Thyroid gland (tissue), 4 donors: ENCODE measurements at regions not wholly inside any gene's neighbourhood (a gene's known extent, or its start where the extent isn't known, plus 50 kb on each side); places are given as distances from the start of the nearest gene placed in this dataset.

Source experiments
- DNase-seq, 2 donors: peaks; one replicate each; pipeline ENCODE4 v3.0.0-alpha.2; 2019
- H3K27ac ChIP-seq, 3 donors: fragments of 200-600 bp; sonication (generic); 1 replicate in 2 of 3; 2 replicates in 1 of 3; pipeline ENCODE4 v1.5.1; 2016 to 2019; ENCODE audit warnings: mild to moderate bottlenecking in 1 of 3, moderate library complexity in 1 of 3
- H3K27me3 ChIP-seq: fragments of 200-600 bp; sonication (generic); one replicate; pipeline ENCODE4 v1.5.1; 2019
- H3K36me3 ChIP-seq, 2 donors: fragments of 200-600 bp; sonication (generic); one replicate each; pipeline ENCODE4 v1.5.1; 2016 to 2019
- H3K4me1 ChIP-seq, 2 donors: fragments of 200-600 bp; sonication (generic); one replicate each; pipeline ENCODE4 v1.5.1; 2017 to 2019
- H3K4me3 ChIP-seq, 3 donors: fragments of 200-600 bp; sonication (generic); replicated peaks in 1 of 3; 1 replicate in 2 of 3; 2 replicates in 1 of 3; pipeline ENCODE4 v1.5.1; 2016; ENCODE audit warnings: mild to moderate bottlenecking in 1 of 3
- H3K9me3 ChIP-seq: fragments of 200-600 bp; sonication (generic); one replicate; pipeline ENCODE4 v1.5.1; 2017
- POLR2A ChIP-seq, 2 donors: fragments of 450-650 bp; IDR thresholded peaks; one replicate each; pipeline ENCODE4 v1.6.1; 2017; ENCODE audit warnings: antibody characterized with exemption in 2 of 2, mild to moderate bottlenecking in 2 of 2, moderate library complexity in 1 of 2
- WGBS, 2 donors: methylation state at CpG; one replicate each; pipeline ENCODE4 v1.1.5; 2017; 5-methylcytosine and 5-hydroxymethylcytosine counted together
- intact Hi-C: fragments of 100-400 bp; cut with DNase I; formaldehyde crosslinking; loops from one replicate; pipeline ENCODE4 v1.15.1; 2023
- TF ChIP-seq, protein P1 (sequence below), 6 experiments: fragments of 200-600 bp in 3 of 6; fragments of 450-650 bp in 3 of 6; sonication (generic) in 3 of 6; IDR thresholded peaks; one replicate each; pipeline ENCODE4 v1.5.1; 2016 to 2019; ENCODE audit warnings: antibody characterized with exemption in 6 of 6, mild to moderate bottlenecking in 2 of 6, inconsistent platforms in 1 of 6, moderate library complexity in 1 of 6

DNA sequence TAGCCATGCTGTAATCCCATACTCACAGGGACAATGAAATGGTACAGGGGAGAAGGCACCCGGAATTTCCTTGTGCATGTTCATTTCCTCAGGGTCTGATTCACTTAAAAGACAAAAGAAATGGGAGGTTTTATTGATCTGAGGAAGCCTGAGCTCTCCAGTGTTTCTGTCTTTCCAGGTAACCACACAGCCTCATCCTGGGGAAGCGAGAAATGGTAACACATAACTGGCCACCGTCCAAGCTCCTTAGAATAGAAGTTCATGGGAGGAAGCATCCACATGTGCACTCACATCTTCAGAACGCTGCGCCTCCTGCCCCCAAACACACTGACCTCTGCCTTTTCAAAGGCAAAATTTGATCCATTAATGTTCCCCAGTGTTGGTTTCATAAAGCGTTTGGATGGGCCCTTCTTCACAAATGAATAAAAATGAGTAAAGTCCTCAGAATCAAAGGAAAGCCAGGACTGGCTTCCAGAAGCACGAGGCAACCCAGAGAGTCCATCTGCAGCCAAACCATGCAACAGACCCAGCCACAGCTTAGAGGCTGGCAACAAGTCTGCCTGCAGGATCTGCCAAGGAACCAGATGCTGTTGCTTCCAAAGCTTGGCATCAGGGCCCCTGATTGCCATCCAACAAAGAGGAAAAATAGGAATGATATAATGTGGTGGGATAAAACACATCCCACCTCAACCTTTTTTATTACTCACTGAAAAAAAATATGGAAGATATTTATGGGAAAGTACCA is 120.3 kb downstream of the ZBTB18 start:
- Histone ChIP-seq H3K4me3 (no peak overlapping the region), H3K27ac (no peak overlapping the region), H3K27me3 (no peaks in the 10 kb centered on the region), H3K4me1 (no peaks in the 10 kb centered on the region), H3K36me3 (no peaks in the 10 kb centered on the region), H3K9me3 (no peaks in the 10 kb centered on the region)
- DNase-seq, result no peak
- 73 to 74% methylated on average over 7 of the region's 7 CpGs for WGBS, 2 donors
- intact Hi-C loops, result no loop called here
- no peak for TF ChIP-seq POLR2A (IDR thresholded peaks at IDR 0.05)
- TF ChIP-seq, protein P1, sequence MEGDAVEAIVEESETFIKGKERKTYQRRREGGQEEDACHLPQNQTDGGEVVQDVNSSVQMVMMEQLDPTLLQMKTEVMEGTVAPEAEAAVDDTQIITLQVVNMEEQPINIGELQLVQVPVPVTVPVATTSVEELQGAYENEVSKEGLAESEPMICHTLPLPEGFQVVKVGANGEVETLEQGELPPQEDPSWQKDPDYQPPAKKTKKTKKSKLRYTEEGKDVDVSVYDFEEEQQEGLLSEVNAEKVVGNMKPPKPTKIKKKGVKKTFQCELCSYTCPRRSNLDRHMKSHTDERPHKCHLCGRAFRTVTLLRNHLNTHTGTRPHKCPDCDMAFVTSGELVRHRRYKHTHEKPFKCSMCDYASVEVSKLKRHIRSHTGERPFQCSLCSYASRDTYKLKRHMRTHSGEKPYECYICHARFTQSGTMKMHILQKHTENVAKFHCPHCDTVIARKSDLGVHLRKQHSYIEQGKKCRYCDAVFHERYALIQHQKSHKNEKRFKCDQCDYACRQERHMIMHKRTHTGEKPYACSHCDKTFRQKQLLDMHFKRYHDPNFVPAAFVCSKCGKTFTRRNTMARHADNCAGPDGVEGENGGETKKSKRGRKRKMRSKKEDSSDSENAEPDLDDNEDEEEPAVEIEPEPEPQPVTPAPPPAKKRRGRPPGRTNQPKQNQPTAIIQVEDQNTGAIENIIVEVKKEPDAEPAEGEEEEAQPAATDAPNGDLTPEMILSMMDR (IDR thresholded peaks at IDR 0.05), result no peak

- Histone ChIP-seq H3K36me3 (no peaks in the 10 kb centered on the region), H3K4me1 (no peaks in the 10 kb centered on the region), H3K9me3 (no peaks in the 10 kb centered on the region), H3K27ac (no peak overlapping the region), H3K27me3 (no peaks in the 10 kb centered on the region), H3K4me3 (no peak overlapping the region)
- WGBS, 2 donors, result 43 to 44% methylated on average over 4 of the region's 4 CpGs
- TF ChIP-seq POLR2A (IDR thresholded peaks at IDR 0.05), result no peak
- TF ChIP-seq, protein P1 (IDR thresholded peaks at IDR 0.05), result no peak
- intact Hi-C loops, result no loop called here
- DNase-seq, result no peak
Measured at GRCh38 chr1:244173240-244173639, 122.2 kb downstream of the ZBTB18 start.

GRCh38 chr1:244173769-244174168 is 122.7 kb downstream of the ZBTB18 start:
- Histone ChIP-seq H3K27ac (no peak overlapping the region), H3K9me3 (no peaks in the 10 kb centered on the region), H3K4me3 (no peak overlapping the region), H3K27me3 (no peaks in the 10 kb centered on the region), H3K36me3 (no peaks in the 10 kb centered on the region), H3K4me1 (no peaks in the 10 kb centered on the region)
- TF ChIP-seq POLR2A (IDR thresholded peaks at IDR 0.05), result no peak
- TF ChIP-seq, protein P1 (IDR thresholded peaks at IDR 0.05), result no peak
- DNase-seq, result no peak
- WGBS, 2 donors, result 71 to 86% methylated on average over 6 of the region's 6 CpGs
- intact Hi-C loops, result no loop called here

GRCh38 chr1:244174922-244175521 is 123.9 kb downstream of the ZBTB18 start:
- intact Hi-C loops, result no loop called here
- H3K36me3 ChIP-seq, result no peaks in the 10 kb centered on the region

GRCh38 chr1:244176201-244176600 is 125.1 kb downstream of the ZBTB18 start:
- Histone ChIP-seq H3K4me3 (no peak overlapping the region), H3K27ac (no peak overlapping the region), H3K4me1 (no peaks in the 10 kb centered on the region), H3K9me3 (no peaks in the 10 kb centered on the region), H3K27me3 (no peaks in the 10 kb centered on the region), H3K36me3 (no peaks in the 10 kb centered on the region)
- intact Hi-C loops, result no loop called here
- no peak for TF ChIP-seq POLR2A (IDR thresholded peaks at IDR 0.05)
- TF ChIP-seq, protein P1 (IDR thresholded peaks at IDR 0.05), result no peak
- WGBS, 2 donors, result 81 to 84% methylated on average over 3 of the region's 3 CpGs
- no peak for DNase-seq

More at GRCh38 chr1:244174922-244175521, 123.9 kb downstream of the ZBTB18 start:
- H3K9me3 ChIP-seq, result no peaks in the 10 kb centered on the region
- no peaks in the 10 kb centered on the region for H3K27me3 ChIP-seq
- H3K4me3 ChIP-seq, result no peak overlapping the region
- 77 to 80% methylated on average over 3 of the region's 3 CpGs for WGBS, 2 donors
- no peak overlapping the region for H3K27ac ChIP-seq
- TF ChIP-seq, protein P1 (IDR thresholded peaks at IDR 0.05), result no peak
- TF ChIP-seq POLR2A (IDR thresholded peaks at IDR 0.05), result no peak
- no peak for DNase-seq
- H3K4me1 ChIP-seq, result no peaks in the 10 kb centered on the region
